Kidney (tissue), 13 donors: ENCODE measurements at regions not wholly inside any gene's neighbourhood (a gene's known extent, or its start where the extent isn't known, plus 50 kb on each side); places are given as distances from the start of the nearest gene placed in this dataset.

Experiments used
- DNase-seq, 5 donors: peaks; one replicate each; pipeline ENCODE4 v3.0.0-alpha.2; 2013 to 2020
- FAIRE-seq: peaks from 2 replicates; lab custom pipeline; 2012; peaks lifted over from hg19 to GRCh38; lab: Jason Lieb, UNC
- H3K27ac ChIP-seq, 2 donors: one replicate each; pipeline ENCODE4 v1.7.0; 2013; ENCODE audit warnings: low read depth in 2 of 2, low read length in 2 of 2, inconsistent platforms in 1 of 2
- H3K27me3 ChIP-seq: one replicate; pipeline ENCODE4 v1.7.1; 2013; ENCODE audit warnings: low read length, inconsistent platforms; ENCODE audit not compliant: control insufficient read depth, insufficient read depth
- H3K36me3 ChIP-seq, 3 donors: one replicate each; pipeline versions ENCODE4 v1.7.0 to v1.7.1; 2013; ENCODE audit warnings: low read length in 3 of 3, control low read depth in 1 of 3, inconsistent platforms in 1 of 3; ENCODE audit not compliant: insufficient read depth in 3 of 3, control insufficient read depth in 2 of 3
- H3K4me1 ChIP-seq, 3 donors: one replicate each; pipeline versions ENCODE4 v1.7.0 to v1.7.1; 2013; ENCODE audit warnings: low read length in 3 of 3, inconsistent platforms in 1 of 3, low read depth in 1 of 3; ENCODE audit not compliant: control insufficient read depth in 2 of 3, insufficient read depth in 2 of 3
- H3K4me3 ChIP-seq, 3 donors: one replicate each; pipeline versions ENCODE4 v1.7.0 to v1.8.1; 2013; ENCODE audit warnings: low read length in 3 of 3, control low read depth in 1 of 3, inconsistent platforms in 1 of 3
- H3K9ac ChIP-seq, 3 donors: one replicate each; pipeline versions ENCODE4 v1.7.0 to v1.7.1; 2013; ENCODE audit warnings: low read length in 3 of 3, control low read depth in 1 of 3, inconsistent platforms in 1 of 3
- H3K9me3 ChIP-seq, 3 donors: one replicate each; pipeline versions ENCODE4 v1.7.0 to v1.7.1; 2013; ENCODE audit warnings: low read length in 3 of 3, control low read depth in 1 of 3, inconsistent platforms in 1 of 3; ENCODE audit not compliant: control insufficient read depth in 2 of 3, insufficient read depth in 1 of 3
- CTCF ChIP-seq: IDR thresholded peaks from 3 replicates; pipeline ENCODE4 v1.5.1; 2012; ENCODE audit warnings: mild to moderate bottlenecking, moderate library complexity, borderline replicate concordance; ENCODE audit not compliant: insufficient read depth; ENCODE audit errors: extremely low read depth
- intact Hi-C: fragments of 100-400 bp; cut with DNase I; formaldehyde crosslinking; loops from one replicate; pipeline ENCODE4 v1.11.1; 2022
- donor health status: control.
- donor health status: control.
- donor health status: control.
- donor health status: control.
- donor health status: control.
- donor health status: DM: yes; HTN: yes; CAD: no.
- donor health status: Normal renal cell carcinoma (clear cell type).

DNA sequence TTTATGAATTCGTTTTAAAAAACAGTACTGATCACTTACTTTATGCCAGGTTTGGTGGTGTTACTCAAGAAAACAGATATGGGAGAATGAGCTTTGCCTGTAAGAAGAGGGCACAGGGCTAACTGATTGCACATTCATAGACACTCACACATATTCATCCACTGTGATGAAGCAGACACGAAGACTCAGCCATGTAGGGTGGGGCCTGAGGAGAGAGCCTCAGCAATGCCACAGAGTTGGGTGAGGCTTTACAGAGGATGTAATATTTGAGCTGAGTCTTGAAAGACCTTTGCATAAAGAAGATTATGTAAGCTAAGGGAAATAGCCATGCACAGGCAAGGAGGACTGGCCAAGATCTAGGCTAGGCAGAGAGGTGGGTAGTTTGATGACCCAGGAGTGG lies 472.8 kb downstream of the PSAT1 start:
- intact Hi-C loops = no loop called here
- Histone ChIP-seq H3K36me3 (no peaks in the 10 kb centered on the region), H3K9me3 (no peaks in the 10 kb centered on the region), H3K27me3 (no peaks in the 10 kb centered on the region), H3K4me1 (no peaks in the 10 kb centered on the region), H3K27ac (no peak overlapping the region), H3K9ac (no peak overlapping the region), H3K4me3 (no peak overlapping the region)
- TF ChIP-seq CTCF = no peak
- DNase-seq = no peak
- no peak for FAIRE-seq

- H3K4me3 ChIP-seq = no peak overlapping the region
- H3K27ac ChIP-seq = no peak overlapping the region
- H3K9me3 ChIP-seq = no peaks in the 10 kb centered on the region
- peak in 3 of 5 donors; percentile 14 to 34 (median 20) for DNase-seq
- H3K36me3 ChIP-seq = no peaks in the 10 kb centered on the region
- no peak for TF ChIP-seq CTCF
- no peak overlapping the region for H3K9ac ChIP-seq
- peaks cover 0 to 2% (median 0%) of the 10 kb centered on the region in 3 donors for H3K4me1 ChIP-seq
- intact Hi-C loops = no loop called here
- H3K27me3 ChIP-seq = no peaks in the 10 kb centered on the region
- no peak for FAIRE-seq
Measured at GRCh38 chr9:78775211-78775610, 478.3 kb downstream of the PSAT1 start.

GRCh38 chr9:78775696-78776295 lies 478.9 kb downstream of the PSAT1 start:
- Histone ChIP-seq H3K36me3 (no peaks in the 10 kb centered on the region), H3K27ac (no peak overlapping the region), H3K9me3 (no peaks in the 10 kb centered on the region), H3K4me1 (peaks cover 0 to 2% (median 0%) of the 10 kb centered on the region in 3 donors), H3K4me3 (no peak overlapping the region), H3K9ac (no peak overlapping the region), H3K27me3 (no peaks in the 10 kb centered on the region)
- peak in 2 of 5 donors; percentile 8 to 21 for DNase-seq
- no peak for TF ChIP-seq CTCF
- intact Hi-C loops = no loop called here
- no peak for FAIRE-seq

DNA sequence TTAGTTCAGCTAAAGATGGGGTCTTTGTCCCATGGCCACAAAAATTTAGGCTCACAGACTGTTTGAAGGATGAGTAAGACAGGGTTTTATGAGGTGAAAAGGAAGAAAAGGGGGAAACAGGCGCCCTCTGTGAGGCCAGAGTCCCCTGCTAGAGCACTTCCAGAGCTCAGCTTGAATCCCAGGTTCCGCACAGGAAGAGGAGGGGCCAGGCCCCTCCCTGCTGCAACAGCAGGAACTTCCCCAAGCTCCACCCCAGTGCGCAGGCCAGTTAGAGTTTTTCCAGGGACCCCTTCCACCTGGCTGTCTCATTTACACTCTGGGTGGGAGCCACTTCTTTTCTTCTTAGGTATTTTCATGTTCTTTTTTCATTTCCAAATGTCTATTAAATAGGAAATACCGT lies 480.8 kb downstream of the PSAT1 start:
- peak in 3 of 5 donors; percentile 14 to 30 (median 24) for DNase-seq
- Histone ChIP-seq H3K4me3 (no peak overlapping the region), H3K36me3 (no peaks in the 10 kb centered on the region), H3K9me3 (no peaks in the 10 kb centered on the region), H3K9ac (no peak overlapping the region), H3K27ac (no peak overlapping the region), H3K4me1 (peaks cover 0 to 2% (median 0%) of the 10 kb centered on the region in 3 donors), H3K27me3 (no peaks in the 10 kb centered on the region)
- no peak for TF ChIP-seq CTCF
- intact Hi-C loops = no loop called here
- FAIRE-seq = no peak
